Activated CD4-positive, alpha-beta T cell treated with anti-CD3 and anti-CD28 coated beads, Interleukin-2, amount 50 U/mL, for 24 hours (primary cell): ENCODE measurements at regions not wholly inside any gene's neighbourhood (a gene's known extent, or its start where the extent isn't known, plus 50 kb on each side); places are given as distances from the start of the nearest gene placed in this dataset.

Experiments used
- DNase-seq, 2 donors: peaks; one replicate each; pipeline ENCODE4 v3.0.0-alpha.2; 2020; ENCODE audit warnings: low read depth in 1 of 2, low spot score in 1 of 2

- DNase-seq = no peak
Measured at GRCh38 chr5:167304834-167305469, 986.5 kb upstream of the WWC1 start.

- no peak for DNase-seq
Measured at GRCh38 chr5:167305591-167306213, 985.7 kb upstream of the WWC1 start.

- DNase-seq = no peak
Measured at GRCh38 chr5:167307042-167307441, 984.4 kb upstream of the WWC1 start.

- no peak for DNase-seq
Measured at GRCh38 chr5:167308466-167308865, 983.0 kb upstream of the WWC1 start.

GRCh38 chr5:167309941-167310517 is 981.4 kb upstream of the WWC1 start:
- DNase-seq = no peak

- no peak for DNase-seq
Measured at GRCh38 chr5:167311340-167311739, 980.1 kb upstream of the WWC1 start.

GRCh38 chr5:167312225-167312624 is 979.2 kb upstream of the WWC1 start:
- DNase-seq = no peak

GRCh38 chr5:167315762-167316161 is 975.7 kb upstream of the WWC1 start:
- no peak for DNase-seq

- no peak for DNase-seq
Measured at GRCh38 chr5:167317884-167318283, 973.6 kb upstream of the WWC1 start.

GRCh38 chr5:167319243-167319642 is 972.2 kb upstream of the WWC1 start:
- DNase-seq = no peak

GRCh38 chr5:167320019-167320418 is 971.4 kb upstream of the WWC1 start:
- no peak for DNase-seq

- DNase-seq = no peak
Measured at GRCh38 chr5:167332309-167332708, 959.1 kb upstream of the WWC1 start.

GRCh38 chr5:167336161-167336560 is 955.3 kb upstream of the WWC1 start:
- no peak for DNase-seq

- no peak for DNase-seq
Measured at GRCh38 chr5:167339205-167339604, 952.2 kb upstream of the WWC1 start.

GRCh38 chr5:167346461-167346860 is 945.0 kb upstream of the WWC1 start:
- DNase-seq = no peak

- DNase-seq = no peak
Measured at GRCh38 chr5:167348251-167348926, 943.1 kb upstream of the WWC1 start.

- no peak for DNase-seq
Measured at GRCh38 chr5:167348980-167349379, 942.5 kb upstream of the WWC1 start.

- no peak for DNase-seq
Measured at GRCh38 chr5:167351316-167351715, 940.1 kb upstream of the WWC1 start.

GRCh38 chr5:167352801-167353200 is 938.6 kb upstream of the WWC1 start:
- DNase-seq = no peak

- DNase-seq = no peak
Measured at GRCh38 chr5:167355346-167355745, 936.1 kb upstream of the WWC1 start.

- no peak for DNase-seq
Measured at GRCh38 chr5:167356374-167356773, 935.1 kb upstream of the WWC1 start.

GRCh38 chr5:167358868-167359492 is 932.5 kb upstream of the WWC1 start:
- no peak for DNase-seq
